HK-2 (cell line): ENCODE measurements at regions not wholly inside any gene's neighbourhood (a gene's known extent, or its start where the extent isn't known, plus 50 kb on each side); places are given as distances from the start of the nearest gene placed in this dataset.

ENCODE experiments used
- DNase-seq: peaks from one replicate; pipeline ENCODE4 v3.0.0-alpha.2; 2018; ENCODE audit not compliant: unreplicated experiment

DNA sequence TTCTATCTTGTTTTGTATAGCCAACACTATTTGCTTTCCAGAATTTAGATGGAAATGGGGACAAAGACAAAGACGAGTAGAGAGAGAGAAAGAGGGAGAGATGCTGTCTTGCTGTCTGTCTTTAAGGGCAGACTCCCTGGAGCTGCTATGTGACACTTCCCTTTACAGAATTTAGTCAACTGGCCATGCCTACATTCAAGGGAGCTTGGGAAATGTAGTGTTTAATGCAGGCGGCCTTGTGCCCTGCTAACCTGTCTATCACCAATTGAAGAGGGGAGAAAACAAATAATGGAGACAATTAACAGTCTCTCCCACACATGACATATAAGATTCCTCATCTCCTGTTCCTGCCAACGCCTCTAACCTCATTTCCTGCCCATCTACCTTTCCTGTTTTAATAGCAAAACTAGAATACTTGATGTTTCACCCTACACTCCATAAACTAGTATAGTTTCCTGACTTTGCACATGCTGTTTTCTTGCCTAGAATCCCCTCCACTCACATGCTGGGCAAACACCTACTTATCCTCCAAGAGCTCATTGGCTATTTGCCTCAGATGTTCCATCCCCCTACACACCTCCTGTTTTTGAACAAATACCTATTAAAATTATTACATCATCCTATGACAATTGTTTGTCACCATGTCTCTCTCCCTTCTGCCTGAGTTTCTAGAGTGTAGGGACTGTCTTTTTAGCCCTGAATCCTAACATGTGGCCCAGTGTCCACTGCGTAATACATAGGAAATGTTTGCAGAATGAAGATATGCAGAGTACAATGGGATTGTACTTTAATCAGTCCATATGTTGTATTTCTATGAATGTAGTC lies 117.2 kb downstream of the SLC25A24 start:
- DNase-seq: no peak

GRCh38 chr1:108082001-108082400 lies 117.0 kb upstream of the VAV3 start:
- no peak for DNase-seq

DNA sequence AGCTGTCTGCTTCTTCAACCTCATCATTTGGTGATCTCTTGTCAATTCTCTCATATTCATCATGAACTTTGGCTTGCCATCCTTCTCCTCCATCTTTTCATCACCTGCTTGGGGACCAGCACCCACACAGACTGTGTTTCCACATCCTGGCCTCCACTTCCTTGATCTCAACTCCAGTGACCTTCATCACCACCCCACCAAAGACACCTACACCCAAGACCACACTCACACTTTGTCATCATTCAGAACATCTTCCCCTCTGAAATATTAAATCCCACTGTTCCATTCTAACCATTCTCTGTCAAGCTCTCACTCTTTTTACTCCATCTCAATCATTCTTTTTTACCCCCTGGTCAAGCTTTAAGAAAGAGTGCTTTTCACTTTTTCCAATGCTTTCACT lies 115.5 kb upstream of the VAV3 start:
- DNase-seq: no peak

GRCh38 chr1:108079440-108080025 lies 114.6 kb upstream of the VAV3 start:
- DNase-seq: no peak

- DNase-seq: no peak
Observed at GRCh38 chr1:108077991-108078390, 113.0 kb upstream of the VAV3 start.

DNA sequence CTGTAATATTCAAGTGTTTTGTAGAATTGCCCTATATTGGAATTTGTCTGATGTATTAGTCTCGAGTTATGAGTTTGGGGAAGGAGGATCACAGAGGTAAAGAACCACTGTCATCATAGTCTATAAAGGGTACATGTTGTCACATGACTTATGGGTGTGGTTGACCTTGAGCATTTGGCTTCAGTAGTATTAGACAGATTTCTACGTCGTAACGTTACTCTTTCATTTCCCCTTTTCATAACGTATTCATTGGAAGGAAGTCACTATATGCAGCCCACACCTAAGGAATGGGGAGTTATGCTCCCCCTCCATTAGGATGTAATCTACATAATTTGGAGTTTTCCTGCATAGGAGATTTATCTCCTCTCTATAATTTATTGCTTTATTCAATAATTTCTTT lies 110.1 kb upstream of the VAV3 start:
- no peak for DNase-seq

GRCh38 chr1:108072776-108073175 lies 107.8 kb upstream of the VAV3 start:
- no peak for DNase-seq

DNA sequence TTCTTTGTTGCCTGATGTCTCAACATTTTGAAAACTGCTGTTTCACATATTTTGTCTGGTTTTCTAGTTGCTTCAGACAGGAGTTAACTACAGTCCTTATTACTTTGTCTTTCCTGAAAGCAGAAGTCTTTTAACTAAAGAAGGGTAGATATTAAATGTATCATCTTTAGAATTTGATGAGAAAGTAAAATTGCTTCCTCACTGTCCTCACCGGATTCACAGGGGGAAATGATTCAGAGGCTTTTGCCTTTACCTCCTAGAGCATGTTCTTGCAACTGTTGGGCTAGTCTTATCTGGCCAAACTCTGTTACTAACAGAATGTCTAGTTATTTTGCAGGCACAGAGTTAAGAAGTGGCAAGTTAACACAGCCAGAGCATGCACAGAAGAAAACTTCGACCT lies 107.2 kb upstream of the VAV3 start:
- DNase-seq: no peak

GRCh38 chr1:108071601-108072000 lies 106.6 kb upstream of the VAV3 start:
- DNase-seq: no peak

DNA sequence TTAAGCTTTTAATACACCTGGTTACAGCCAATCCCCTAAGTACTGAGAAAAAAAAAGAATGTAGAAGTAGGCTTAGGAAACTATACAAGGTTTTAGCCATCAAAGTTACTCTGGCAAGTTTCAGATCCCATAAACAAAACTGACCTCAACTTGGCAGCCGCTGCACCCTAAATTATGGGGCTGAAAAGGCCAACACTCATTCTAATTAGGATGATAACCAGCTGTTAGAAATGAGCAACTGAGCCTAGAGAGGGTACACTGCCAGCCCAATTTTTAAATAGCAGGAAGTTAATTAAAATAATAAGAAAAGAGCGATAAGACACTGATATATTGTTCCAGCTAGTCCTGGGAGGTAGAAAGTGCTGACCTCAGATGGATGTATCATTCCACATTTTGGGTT lies 105.7 kb upstream of the VAV3 start:
- no peak for DNase-seq

DNA sequence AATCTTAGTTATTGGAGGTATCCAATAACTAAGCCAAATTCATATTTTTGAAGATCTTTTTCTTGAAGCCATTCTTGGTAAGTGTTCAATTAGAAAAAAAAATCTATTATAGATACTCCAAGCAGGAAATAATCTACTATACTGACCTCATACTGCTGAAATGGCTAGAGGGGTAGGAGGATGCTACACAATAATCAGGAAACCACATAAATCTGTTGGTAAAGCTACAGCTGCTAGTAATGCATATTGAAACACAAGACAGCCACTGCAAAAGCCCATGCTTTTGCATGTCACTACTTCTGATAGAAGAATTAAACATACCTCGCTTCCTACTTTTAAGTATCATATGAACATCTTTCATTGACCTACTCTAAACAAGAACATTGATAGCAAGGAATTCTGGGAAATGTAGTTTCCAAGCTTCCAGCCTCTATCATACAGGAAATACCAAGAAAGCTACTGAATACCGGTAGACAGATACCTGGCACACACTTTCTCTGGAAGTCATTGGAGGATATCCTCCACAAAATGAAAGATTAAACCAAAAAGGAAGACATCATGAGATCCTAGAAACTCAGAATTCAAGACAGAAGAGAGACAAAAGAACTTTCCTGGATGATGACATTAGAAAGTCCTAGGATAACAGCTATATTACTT lies 103.0 kb upstream of the VAV3 start:
- DNase-seq: no peak

DNA sequence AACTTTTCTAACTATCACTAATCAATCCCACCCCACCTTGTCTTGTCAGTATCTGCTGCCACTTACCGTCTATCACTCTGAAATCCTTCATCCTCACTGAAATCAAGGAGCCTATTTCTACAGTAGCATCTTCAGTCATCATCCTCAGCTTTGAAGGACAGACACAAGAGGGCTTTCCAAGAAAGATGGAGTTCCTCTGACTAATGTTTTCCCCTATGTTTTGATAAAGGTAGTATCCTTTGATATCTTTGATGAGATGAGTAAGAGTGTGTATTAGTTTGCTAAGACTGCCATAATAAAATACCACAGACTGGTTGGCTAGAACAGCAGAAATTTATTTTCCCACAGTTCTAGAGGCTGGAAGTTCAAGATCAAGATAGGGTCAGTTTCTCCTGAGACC lies 101.8 kb upstream of the VAV3 start:
- DNase-seq: no peak

DNA sequence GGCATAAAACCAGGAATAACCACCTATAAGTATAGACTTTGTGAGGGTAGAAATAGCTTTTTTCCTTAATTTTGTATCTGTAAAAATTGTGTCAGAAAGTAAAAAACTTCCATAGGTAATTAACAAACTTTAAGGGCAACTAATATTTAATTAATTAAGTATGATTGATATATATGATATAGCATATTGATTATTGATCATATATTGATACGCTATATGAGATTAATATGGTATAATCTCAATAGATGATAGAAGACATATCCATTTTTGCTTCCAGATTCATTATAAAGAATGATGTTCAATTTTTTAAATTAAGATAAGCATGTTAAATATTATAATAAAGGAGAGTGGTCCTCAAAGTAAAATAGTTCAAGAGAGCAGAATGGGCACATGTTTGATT lies 99.3 kb upstream of the VAV3 start:
- no peak for DNase-seq

- no peak for DNase-seq
Observed at GRCh38 chr1:108063703-108064102, 98.7 kb upstream of the VAV3 start.

DNA sequence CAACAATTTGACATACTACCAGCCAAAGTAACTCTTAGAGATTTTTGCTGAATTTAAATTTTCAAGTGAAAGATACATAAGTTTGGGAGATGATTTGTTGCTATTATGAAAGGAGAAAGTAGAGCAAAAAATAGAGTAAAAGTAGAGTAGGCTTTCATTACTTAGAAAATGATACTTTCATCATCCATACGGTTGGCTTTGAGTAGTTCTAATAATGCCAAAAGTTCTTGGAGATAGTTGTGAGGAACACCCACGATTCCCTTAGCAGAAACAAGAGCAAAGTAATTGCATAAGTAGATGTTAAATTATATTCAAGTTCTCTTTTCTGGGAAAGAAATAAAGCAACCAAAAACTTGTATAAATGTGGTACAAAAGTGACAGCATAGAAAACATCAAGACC lies 95.0 kb upstream of the VAV3 start:
- no peak for DNase-seq

GRCh38 chr1:108057541-108057940 lies 92.6 kb upstream of the VAV3 start:
- DNase-seq: peak; percentile 12

- DNase-seq: no peak
Observed at GRCh38 chr1:108056436-108056990, 91.5 kb upstream of the VAV3 start.

- DNase-seq: no peak
Observed at GRCh38 chr1:108055387-108055786, 90.4 kb upstream of the VAV3 start.

- DNase-seq: no peak
Observed at GRCh38 chr1:108054396-108054795, 89.4 kb upstream of the VAV3 start.

DNA sequence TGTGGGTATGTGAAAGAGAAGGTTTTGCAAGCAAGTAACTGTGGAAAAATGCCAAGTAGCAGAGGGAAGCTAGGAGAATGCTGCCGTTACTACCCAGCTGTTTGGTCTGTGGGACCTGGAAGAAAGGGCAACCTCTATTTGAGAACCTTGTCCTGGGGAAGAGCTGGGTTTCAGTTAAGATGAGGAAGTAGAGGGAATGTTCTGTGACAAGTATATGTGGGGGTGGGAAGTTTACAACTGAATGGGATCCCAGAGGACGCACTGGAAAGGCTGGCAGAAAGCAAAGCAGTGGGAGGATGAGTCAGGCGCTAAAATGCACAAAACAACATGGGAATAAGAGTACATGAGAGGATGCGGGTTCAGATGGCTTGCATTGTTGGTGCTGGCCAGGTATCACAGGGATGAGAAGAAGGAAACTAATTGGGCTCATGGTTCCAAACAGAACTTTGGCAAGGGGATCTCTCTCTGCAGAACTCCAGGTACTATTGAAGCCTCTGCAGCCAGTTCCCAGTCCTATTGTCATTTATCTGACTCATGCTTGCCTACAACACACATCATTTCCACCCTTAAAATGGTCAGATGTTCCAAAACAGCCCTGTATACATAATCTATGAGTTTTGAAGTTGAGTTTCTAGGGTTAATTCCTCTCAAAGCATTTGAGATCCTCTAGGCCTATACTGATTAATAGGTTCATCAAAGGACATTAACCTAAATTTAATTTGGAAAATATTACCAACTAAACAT lies 88.5 kb upstream of the VAV3 start:
- no peak for DNase-seq

- DNase-seq: no peak
Observed at GRCh38 chr1:108051631-108052377, 86.8 kb upstream of the VAV3 start.
